NCI-H2107 (cell line): ENCODE measurements at regions not wholly inside any gene's neighbourhood (a gene's known extent, or its start where the extent isn't known, plus 50 kb on each side); places are given as distances from the start of the nearest gene placed in this dataset.

Experiments
- DNase-seq: peaks from one replicate; lab custom pipeline; 2025; lab: John Stamatoyannopoulos, UW

DNA sequence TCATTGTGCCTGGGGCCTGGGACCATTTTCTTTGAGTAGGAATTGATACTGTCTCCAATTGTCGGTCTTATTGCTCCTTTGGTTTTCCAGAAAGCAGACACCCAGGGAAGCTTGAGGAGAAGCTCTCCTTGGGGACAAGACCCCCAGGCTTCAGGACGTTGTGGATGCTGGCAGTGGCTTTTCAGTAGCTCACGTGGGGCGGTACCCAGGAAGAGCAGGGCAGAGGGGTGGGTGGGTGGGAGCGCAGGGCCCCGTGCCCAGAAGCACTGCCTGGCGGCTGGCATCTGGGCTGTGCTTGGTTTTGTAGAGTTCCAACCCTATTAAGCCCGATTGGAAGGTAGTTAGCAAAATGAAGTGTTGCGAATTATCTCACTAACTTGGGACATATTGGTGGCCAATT lies 374.2 kb upstream of the IRX1 start:
- DNase-seq = no peak

- no peak for DNase-seq
These were observed 374.9 kb upstream of the IRX1 start for GRCh38 chr5:3220638-3221288.

DNA sequence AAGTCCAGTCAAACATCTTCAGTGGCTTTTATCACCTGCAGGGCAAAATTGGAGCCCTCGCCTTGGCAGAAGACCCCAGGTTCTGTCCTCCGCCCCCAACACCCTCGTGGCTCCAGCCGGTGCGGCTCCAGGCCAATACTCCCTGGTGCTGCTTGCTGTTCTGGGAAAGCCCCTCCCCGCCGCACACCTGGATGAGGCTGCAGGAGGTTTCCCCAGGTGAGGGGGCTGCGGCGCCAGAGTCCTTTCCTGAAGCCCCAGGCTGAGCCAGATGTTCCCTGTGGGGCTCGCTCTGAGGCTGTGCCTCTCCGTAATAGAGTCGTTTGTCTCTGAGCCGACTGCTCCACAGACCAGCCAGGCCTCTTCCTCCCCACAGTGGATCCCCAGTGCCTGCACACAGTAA lies 375.4 kb upstream of the IRX1 start:
- DNase-seq = no peak

- DNase-seq = no peak
These were observed 376.5 kb upstream of the IRX1 start for GRCh38 chr5:3218916-3219650.

GRCh38 chr5:3217771-3218495 lies 377.7 kb upstream of the IRX1 start:
- no peak for DNase-seq

DNA sequence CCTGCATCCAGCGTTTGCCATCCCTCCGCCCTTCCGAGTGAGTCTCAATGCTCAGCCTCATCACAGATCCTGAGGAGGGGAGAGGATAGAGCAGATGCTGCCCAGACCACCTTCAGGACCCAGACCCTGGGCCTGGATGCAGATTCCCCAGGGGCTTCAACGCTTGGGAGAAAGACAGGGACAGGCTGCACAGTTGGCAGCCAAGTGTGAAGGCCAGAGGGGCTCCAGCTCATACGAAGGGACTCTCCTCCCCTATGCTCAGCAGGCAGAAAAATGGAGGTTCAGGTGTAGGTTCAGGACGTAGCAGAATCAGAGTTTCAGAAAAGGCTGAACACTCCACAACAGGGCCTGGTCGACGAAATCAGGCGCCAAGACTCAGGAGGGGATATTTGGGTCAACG lies 378.5 kb upstream of the IRX1 start:
- no peak for DNase-seq

DNA sequence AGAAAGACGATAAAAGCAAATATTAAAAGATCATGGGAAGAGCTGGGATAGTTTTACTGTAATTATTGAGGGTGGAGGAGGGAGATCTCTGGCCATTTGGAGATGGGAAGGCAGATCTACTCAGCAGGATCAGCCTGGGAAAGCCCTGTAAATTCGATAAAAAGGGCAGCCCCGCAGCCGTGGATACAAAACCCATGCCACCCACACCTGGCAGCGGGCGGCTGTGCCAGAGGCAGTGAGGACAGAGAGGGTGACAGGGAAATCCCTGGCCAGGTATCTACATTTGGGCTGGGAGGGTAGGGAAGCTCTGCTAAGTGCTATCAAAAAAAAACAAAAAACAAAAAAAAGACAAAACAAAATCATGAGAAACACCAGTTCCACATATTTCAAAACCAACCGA lies 379.2 kb upstream of the IRX1 start:
- DNase-seq = no peak

- DNase-seq = no peak
These were observed 380.7 kb upstream of the IRX1 start for GRCh38 chr5:3214838-3215374.

DNA sequence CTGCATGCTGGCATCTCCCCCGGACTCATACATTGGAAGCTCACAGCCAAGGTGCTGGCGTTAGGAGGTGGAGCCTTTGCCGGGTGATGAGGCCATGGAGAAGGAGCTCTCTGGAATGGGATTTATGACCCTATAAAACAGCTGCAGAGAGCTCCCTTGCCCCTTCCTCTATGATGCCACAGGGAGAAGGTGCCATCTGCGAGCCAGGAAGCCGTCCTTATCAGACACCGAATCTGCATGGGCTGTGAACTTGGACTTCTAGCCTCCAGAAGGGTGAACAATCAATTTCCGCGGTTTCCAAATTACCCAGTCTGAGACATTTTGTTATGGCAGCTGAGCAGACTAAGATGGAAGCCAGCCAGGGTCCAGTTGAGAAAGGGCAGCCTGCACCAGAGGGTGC lies 381.2 kb upstream of the IRX1 start:
- no peak for DNase-seq

DNA sequence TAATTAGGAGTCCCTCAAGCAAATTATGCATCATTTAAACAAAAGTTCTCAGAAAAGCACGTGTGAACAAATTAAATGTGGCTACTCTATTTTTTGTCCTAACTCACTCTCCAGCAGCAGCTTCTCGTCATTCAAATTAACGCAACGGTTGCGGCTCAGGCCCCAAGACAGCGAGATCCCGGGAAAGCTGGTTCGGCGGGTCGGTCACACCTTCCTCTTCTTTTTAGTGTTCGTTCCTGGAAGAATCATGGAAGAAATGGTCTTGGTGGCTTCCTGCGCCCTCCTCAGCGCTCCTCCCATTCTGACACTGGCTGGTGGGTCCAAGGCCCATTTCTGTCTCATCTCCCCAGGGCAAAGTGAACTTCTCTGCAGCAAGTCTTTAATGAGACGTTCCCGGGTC lies 382.8 kb upstream of the IRX1 start:
- no peak for DNase-seq

- no peak for DNase-seq
These were observed 385.1 kb upstream of the IRX1 start for GRCh38 chr5:3210531-3210930.

GRCh38 chr5:3209918-3210317 lies 385.7 kb upstream of the IRX1 start:
- DNase-seq = no peak

DNA sequence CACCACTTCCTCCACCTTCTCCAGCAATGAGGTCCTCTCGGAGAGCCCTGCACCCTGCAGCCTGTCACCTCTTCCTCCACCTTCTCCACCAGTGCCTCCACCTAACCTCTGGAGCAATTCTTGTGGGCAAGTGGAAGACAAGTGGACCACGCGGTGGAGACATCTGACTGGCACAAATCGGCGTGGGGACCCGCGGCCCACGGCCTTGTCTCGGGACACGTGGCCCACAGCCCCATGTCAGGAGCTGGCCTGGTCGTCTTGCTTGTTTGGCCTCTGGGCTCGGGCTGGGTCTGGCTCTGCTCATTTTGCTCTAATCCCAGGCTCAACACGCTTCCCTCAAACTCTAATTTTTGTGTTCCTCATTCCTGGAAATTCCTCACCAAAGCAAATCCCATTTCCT lies 393.1 kb upstream of the IRX1 start:
- DNase-seq = no peak

DNA sequence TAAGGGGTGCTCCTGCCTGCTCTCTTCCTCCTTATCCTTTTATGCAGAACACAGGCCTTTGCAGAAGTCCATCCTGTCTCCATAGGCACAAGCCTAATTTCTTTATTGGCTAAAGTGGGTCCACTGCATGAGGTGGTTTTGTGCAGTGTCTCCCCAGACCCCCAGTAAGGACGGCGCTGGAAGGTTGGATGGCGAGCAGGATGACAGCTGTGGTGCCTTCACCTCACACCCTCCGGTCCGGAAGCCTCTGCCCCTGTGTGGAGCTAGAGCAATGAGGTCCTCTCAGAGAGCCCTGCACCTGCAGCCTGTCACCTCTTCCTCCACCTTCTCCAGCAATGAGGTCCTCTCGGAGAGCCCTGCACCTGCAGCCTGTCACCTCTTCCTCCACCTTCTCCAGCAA lies 393.7 kb upstream of the IRX1 start:
- DNase-seq = no peak

- DNase-seq = no peak
These were observed 394.5 kb upstream of the IRX1 start for GRCh38 chr5:3201121-3201520.

GRCh38 chr5:3199962-3200755 lies 395.5 kb upstream of the IRX1 start:
- DNase-seq = no peak

DNA sequence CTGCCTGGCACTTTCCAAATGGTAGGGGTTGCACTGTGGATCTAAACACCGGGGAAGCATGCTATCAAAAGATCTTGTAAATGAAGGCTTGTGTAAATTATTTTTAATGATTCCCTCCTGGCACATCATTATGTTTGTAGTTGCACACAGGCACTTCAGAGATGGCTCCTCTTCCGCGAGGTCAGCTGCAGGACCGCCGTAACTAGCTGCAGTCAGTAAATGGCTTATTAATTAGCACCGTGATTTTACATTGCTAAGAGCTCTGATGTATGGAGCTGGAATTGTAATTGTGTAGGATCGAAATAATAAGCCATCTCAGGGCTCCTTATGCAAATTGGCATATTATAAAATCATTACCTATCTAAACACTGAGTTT lies 397.6 kb upstream of the IRX1 start:
- DNase-seq = no peak

DNA sequence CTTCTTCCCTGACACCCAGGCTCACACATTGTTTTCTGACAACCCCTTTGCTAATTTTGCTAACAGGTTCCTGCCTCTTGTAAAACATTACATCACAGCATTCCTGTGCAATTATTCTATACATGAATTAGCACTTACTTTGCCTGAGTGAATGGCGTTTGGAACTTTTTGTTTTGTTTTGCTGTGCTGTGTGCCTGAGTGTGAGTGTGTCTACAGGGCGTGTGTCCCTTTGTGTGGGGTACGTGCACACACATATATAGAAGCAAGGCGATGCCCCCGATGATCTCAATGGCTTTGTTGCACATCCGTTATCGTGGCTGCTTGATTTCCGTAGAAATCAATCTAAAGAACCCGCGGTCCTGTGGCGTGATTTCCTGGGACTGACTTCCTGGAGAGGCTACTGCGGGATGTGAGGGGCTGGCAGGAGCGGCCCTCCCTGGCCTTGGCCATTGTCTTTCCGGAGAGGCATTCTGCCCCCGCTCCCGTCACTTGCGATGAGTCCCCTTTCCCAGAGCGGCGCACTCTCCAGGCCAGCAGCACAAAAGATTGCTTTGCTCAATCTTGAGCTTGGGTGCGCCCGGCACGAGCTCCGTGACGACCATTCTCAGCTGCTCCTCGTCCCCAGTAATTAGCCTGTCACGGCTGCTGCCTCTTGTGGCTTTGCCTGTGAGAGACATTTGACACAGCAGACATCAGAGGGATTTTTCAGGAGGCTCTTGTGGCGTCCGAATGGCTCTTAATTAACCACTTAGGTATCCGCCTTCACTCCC lies 398.1 kb upstream of the IRX1 start:
- peak; percentile 62 for DNase-seq

- no peak for DNase-seq
These were observed 399.6 kb upstream of the IRX1 start for GRCh38 chr5:3195994-3196393.

GRCh38 chr5:3194684-3195083 lies 400.9 kb upstream of the IRX1 start:
- DNase-seq = no peak

DNA sequence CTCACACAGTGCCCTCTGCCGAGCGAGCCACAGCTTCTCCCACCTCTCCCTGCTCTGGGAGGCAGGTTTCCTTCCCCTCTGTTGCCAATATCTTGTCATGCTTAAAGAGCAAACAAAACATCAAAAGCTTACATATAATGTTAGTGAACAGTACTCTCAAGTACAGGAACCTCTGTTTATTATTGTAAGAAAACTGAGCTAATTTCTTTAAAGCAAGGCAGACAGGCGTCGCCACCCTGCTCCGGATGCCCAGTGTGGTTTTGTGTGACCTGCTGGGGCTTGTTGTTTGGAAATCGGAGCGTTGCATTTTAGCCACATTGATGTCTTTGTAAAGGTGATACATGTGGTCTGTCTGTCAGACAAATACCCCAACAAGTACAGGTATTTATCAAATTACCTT lies 401.4 kb upstream of the IRX1 start:
- DNase-seq = no peak

DNA sequence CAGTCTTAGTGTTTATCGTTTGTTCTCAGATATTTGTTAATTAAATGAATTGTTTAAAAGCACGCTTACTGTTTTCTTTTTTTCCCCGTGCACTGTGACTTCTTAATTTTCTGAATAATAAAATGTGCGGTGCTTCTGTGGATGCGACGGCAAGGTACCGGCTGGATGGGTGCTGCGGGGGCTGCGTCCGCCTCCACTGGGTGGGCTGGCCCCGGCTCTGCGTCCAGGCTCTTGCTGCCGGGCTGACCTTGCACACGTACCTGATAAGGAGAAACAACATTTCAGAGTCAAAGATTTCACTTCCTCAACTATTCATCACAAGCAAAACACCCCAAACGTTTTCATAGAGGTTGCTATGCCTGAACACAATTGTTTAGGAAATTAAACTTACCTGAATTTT lies 404.0 kb upstream of the IRX1 start:
- no peak for DNase-seq
